ENCODE measurements at regions not wholly inside any gene's neighbourhood (a gene's known extent, or its start where the extent isn't known, plus 50 kb on each side); places are given as distances from the start of the nearest gene placed in this dataset.

GRCh38 chr2:9156483-9156882, 50.1 kb upstream of the ASAP2 start:
- DNase-seq (no peak), ATAC-seq (ENCODE audit: low FRiP score) (no peak)
- Histone ChIP-seq H3K27me3 (ENCODE audit: control insufficient read depth in 1 of 2, insufficient read depth in 2 of 2, low read length in 1 of 2) (no peaks in the 10 kb centered on the region), H3K9me3 (ENCODE audit: control insufficient read depth, low read length) (no peaks in the 10 kb centered on the region), H3K27ac (ENCODE audit: low read depth in 1 of 2, low read length in 2 of 2) (no peak overlapping the region), H3K36me3 (ENCODE audit: control insufficient read depth in 1 of 2, insufficient read depth in 2 of 2, low read length in 1 of 2) (no peaks in the 10 kb centered on the region), H3K4me1 (ENCODE audit: control insufficient read depth in 1 of 2, insufficient read depth in 2 of 2, low read length in 2 of 2) (no peaks in the 10 kb centered on the region), H3K4me3 (ENCODE audit: low read length in 2 of 2) (no peak overlapping the region)
- intact Hi-C loops (cut with DNase I): loop anchor here in 1 of 2 donors (5.0 kb wide), 1 partner anchor 36 kb away; no protein-coding TSS in a partner anchor
- 96 to 97% methylated on average over 3 of the region's 3 CpGs for WGBS, 2 donors

DNA sequence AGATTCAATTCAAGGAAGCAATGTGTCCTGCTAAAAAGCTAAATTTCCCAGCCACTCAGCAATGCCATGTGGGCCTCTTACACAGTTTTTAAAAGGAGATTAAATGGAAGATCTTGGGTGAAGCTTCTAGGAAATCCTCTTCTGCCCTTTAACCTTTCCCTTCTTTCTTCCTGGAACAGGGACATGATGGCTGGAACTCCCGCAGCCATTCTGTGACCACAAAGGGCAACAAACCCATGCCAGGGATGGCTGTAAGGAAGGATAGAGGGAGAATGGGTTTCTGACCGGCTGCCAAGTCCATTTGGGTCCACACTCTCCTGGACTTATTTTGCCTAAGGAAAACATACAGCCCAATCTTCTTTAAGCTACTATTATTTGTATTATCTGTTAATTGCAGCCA, 52.6 kb upstream of the ASAP2 start:
- Histone ChIP-seq H3K4me1 (ENCODE audit: control insufficient read depth in 1 of 2, insufficient read depth in 2 of 2, low read length in 2 of 2) (no peaks in the 10 kb centered on the region), H3K36me3 (ENCODE audit: control insufficient read depth in 1 of 2, insufficient read depth in 2 of 2, low read length in 1 of 2) (no peaks in the 10 kb centered on the region), H3K27ac (ENCODE audit: low read depth in 1 of 2, low read length in 2 of 2) (no peak overlapping the region), H3K27me3 (ENCODE audit: control insufficient read depth in 1 of 2, insufficient read depth in 2 of 2, low read length in 1 of 2) (no peaks in the 10 kb centered on the region), H3K9me3 (ENCODE audit: control insufficient read depth, low read length) (no peaks in the 10 kb centered on the region), H3K4me3 (ENCODE audit: low read length in 2 of 2) (no peak overlapping the region)
- no peak for ATAC-seq (ENCODE audit: low FRiP score)
- 97% methylated on average over 2 of the region's 2 CpGs for WGBS, 2 donors
- DNase-seq: peak in 1 of 2 donors; percentile 20
- intact Hi-C loops (cut with DNase I): no loop called here

- no peaks in the 10 kb centered on the region for H3K36me3 ChIP-seq (ENCODE audit: control insufficient read depth in 1 of 2, insufficient read depth in 2 of 2, low read length in 1 of 2)
- intact Hi-C loops (cut with DNase I): no loop called here
- WGBS, 2 donors: 90 to 92% methylated on average over 4 of the region's 4 CpGs
- no peaks in the 10 kb centered on the region for H3K9me3 ChIP-seq (ENCODE audit: control insufficient read depth, low read length)
- H3K27ac ChIP-seq (ENCODE audit: low read depth in 1 of 2, low read length in 2 of 2): no peak overlapping the region
- DNase-seq (peak in 1 of 2 donors; percentile 38), ATAC-seq (ENCODE audit: low FRiP score) (no peak)
- no peaks in the 10 kb centered on the region for H3K27me3 ChIP-seq (ENCODE audit: control insufficient read depth in 1 of 2, insufficient read depth in 2 of 2, low read length in 1 of 2)
- H3K4me3 ChIP-seq (ENCODE audit: low read length in 2 of 2): no peak overlapping the region
- H3K4me1 ChIP-seq (ENCODE audit: control insufficient read depth in 1 of 2, insufficient read depth in 2 of 2, low read length in 2 of 2): no peaks in the 10 kb centered on the region
Observed at GRCh38 chr2:9153643-9153980, 53.0 kb upstream of the ASAP2 start.

DNA sequence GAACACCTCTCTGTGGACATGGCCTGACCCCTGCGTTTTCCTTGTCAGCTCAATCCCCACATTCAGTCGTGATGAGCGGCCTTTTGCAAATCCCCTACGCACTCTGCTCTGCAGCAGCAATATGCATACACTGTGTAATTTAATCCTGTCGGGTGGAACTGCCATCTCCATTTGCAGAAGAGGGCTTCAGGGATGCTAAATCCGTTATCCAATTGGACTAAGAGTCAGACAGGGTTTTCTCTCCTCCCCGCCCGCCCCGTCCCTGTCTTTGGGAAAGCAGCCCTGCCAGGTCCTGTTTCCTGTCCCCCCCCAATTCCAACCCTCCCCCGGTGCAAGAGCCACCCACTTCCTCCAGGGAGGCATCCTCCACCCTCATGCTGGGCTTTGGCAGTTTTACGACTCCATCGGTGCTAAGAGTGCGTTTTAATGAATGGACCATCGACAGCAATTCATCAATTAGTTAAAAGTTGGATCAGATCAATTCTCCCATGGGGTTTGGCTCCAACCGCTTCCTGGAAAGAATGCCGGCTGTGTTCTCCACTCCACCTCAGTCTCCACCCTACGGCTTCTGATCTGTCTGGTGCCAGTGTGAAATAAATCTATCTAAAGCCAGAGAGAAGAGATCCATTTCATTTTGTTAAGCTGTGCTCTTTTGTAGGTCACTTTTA, 53.5 kb upstream of the ASAP2 start:
- intact Hi-C loops (cut with DNase I): no loop called here
- DNase-seq (peak in 1 of 2 donors; percentile 43), ATAC-seq (ENCODE audit: low FRiP score) (peak; percentile 3)
- WGBS, 2 donors: 37 to 43% methylated on average over 17 of the region's 17 CpGs
- H3K4me1 ChIP-seq (ENCODE audit: control insufficient read depth in 1 of 2, insufficient read depth in 2 of 2, low read length in 2 of 2): no peaks in the 10 kb centered on the region
- no peaks in the 10 kb centered on the region for H3K27me3 ChIP-seq (ENCODE audit: control insufficient read depth in 1 of 2, insufficient read depth in 2 of 2, low read length in 1 of 2)
- no peaks in the 10 kb centered on the region for H3K9me3 ChIP-seq (ENCODE audit: control insufficient read depth, low read length)
- no peak overlapping the region for H3K4me3 ChIP-seq (ENCODE audit: low read length in 2 of 2)
- no peak overlapping the region for H3K27ac ChIP-seq (ENCODE audit: low read depth in 1 of 2, low read length in 2 of 2)
- no peaks in the 10 kb centered on the region for H3K36me3 ChIP-seq (ENCODE audit: control insufficient read depth in 1 of 2, insufficient read depth in 2 of 2, low read length in 1 of 2)

- Histone ChIP-seq H3K4me3 (ENCODE audit: low read length in 2 of 2) (no peak overlapping the region), H3K4me1 (ENCODE audit: control insufficient read depth in 1 of 2, insufficient read depth in 2 of 2, low read length in 2 of 2) (no peaks in the 10 kb centered on the region), H3K27me3 (ENCODE audit: control insufficient read depth in 1 of 2, insufficient read depth in 2 of 2, low read length in 1 of 2) (no peaks in the 10 kb centered on the region), H3K27ac (ENCODE audit: low read depth in 1 of 2, low read length in 2 of 2) (no peak overlapping the region), H3K36me3 (ENCODE audit: control insufficient read depth in 1 of 2, insufficient read depth in 2 of 2, low read length in 1 of 2) (no peaks in the 10 kb centered on the region), H3K9me3 (ENCODE audit: control insufficient read depth, low read length) (no peaks in the 10 kb centered on the region)
- DNase-seq (no peak), ATAC-seq (ENCODE audit: low FRiP score) (no peak)
- intact Hi-C loops (cut with DNase I): no loop called here
- 92 to 96% methylated on average over 13 of the region's 13 CpGs for WGBS, 2 donors
Observed at GRCh38 chr2:9150906-9151305, 55.7 kb upstream of the ASAP2 start.

DNA sequence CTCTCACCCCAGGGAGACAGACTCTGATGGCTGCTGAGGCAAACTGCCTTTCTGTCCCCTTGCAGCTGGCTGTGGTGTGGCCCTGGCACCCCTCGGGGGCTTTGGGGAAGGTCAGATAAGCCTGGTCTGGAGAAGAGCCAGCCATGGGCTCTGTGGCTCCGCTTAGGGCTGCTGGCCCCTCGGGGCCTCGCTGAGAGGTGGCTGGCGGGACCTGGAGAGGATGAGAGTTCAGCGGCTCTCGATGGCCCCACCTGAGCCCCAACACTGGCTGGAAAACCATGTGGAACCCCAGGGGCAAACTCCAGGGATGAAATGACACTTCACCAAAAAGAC, 56.1 kb upstream of the ASAP2 start:
- Histone ChIP-seq H3K27me3 (ENCODE audit: control insufficient read depth in 1 of 2, insufficient read depth in 2 of 2, low read length in 1 of 2) (no peaks in the 10 kb centered on the region), H3K36me3 (ENCODE audit: control insufficient read depth in 1 of 2, insufficient read depth in 2 of 2, low read length in 1 of 2) (no peaks in the 10 kb centered on the region), H3K27ac (ENCODE audit: low read depth in 1 of 2, low read length in 2 of 2) (no peak overlapping the region), H3K4me3 (ENCODE audit: low read length in 2 of 2) (no peak overlapping the region), H3K9me3 (ENCODE audit: control insufficient read depth, low read length) (no peaks in the 10 kb centered on the region), H3K4me1 (ENCODE audit: control insufficient read depth in 1 of 2, insufficient read depth in 2 of 2, low read length in 2 of 2) (no peaks in the 10 kb centered on the region)
- no peak for ATAC-seq (ENCODE audit: low FRiP score)
- no peak for DNase-seq
- 81 to 93% methylated on average over 7 of the region's 7 CpGs for WGBS, 2 donors
- intact Hi-C loops (cut with DNase I): no loop called here

DNA sequence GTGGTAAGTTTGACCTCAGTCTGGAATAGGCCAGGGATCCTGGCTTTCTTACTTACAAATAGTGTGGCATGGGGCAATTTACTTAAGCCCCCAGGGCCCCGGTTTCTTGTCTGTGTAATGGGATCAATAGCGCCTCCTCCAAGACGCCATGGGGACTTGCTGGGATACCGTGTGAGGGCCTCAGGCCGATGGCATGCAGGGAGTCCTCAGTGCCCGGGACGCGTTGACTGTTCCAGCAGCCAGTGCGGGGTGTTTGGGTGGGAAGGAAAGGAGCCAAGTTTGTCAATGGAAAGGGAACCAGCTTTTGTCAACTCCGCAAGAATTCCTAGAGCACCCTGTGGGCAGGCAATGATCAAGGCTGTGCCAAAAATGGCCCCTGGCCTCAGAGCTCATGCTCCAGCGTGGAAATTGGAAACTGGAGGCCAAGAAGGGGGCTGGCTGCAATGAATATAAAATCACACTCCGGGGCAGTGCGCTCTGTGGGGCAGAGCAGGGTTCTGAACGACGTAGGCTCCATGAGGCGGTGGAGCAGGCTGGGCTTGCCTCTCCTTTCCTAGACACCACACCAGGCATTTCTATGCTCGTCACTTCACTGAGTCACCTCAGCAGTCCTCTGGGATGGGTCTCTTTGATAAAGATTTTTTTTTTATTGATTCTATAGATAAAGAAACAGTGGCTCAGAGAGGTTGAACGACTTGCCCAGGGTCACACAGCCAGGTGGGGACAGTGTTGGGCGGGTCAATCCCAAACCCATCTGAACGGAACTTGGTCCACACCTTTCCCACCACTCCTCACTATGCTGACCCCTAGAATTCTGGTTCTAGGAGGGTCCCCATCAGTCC, 56.7 kb upstream of the ASAP2 start:
- Histone ChIP-seq H3K4me1 (ENCODE audit: control insufficient read depth in 1 of 2, insufficient read depth in 2 of 2, low read length in 2 of 2) (peaks cover 0 to 2% of the 10 kb centered on the region in 2 donors), H3K36me3 (ENCODE audit: control insufficient read depth in 1 of 2, insufficient read depth in 2 of 2, low read length in 1 of 2) (no peaks in the 10 kb centered on the region), H3K4me3 (ENCODE audit: low read length in 2 of 2) (no peak overlapping the region), H3K27ac (ENCODE audit: low read depth in 1 of 2, low read length in 2 of 2) (no peak overlapping the region), H3K27me3 (ENCODE audit: control insufficient read depth in 1 of 2, insufficient read depth in 2 of 2, low read length in 1 of 2) (no peaks in the 10 kb centered on the region), H3K9me3 (ENCODE audit: control insufficient read depth, low read length) (no peaks in the 10 kb centered on the region)
- WGBS, 2 donors: 81 to 93% methylated on average over 20 of the region's 20 CpGs
- intact Hi-C loops (cut with DNase I): loop anchor here in 1 of 2 donors (10.0 kb wide), 1 partner anchor 85 kb away; no protein-coding TSS in a partner anchor
- no peak for DNase-seq
- no peak for ATAC-seq (ENCODE audit: low FRiP score)

DNA sequence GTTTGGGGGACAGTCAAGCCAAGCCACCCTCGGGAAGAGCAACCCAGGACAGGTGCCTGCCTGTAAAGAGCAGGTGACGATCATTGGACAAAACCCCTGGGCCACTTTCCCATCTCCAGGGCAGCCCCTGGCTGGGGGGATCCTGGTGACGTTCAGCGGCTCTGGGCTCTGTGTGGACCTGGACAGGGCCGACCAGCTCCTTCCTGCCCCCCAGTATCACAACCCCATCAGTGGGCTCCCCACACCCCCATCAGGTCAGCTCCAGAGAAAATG, 57.3 kb upstream of the ASAP2 start:
- DNase-seq: no peak
- ATAC-seq (ENCODE audit: low FRiP score): no peak
- Histone ChIP-seq H3K4me3 (ENCODE audit: low read length in 2 of 2) (no peak overlapping the region), H3K27ac (ENCODE audit: low read depth in 1 of 2, low read length in 2 of 2) (no peak overlapping the region), H3K27me3 (ENCODE audit: control insufficient read depth in 1 of 2, insufficient read depth in 2 of 2, low read length in 1 of 2) (no peaks in the 10 kb centered on the region), H3K36me3 (ENCODE audit: control insufficient read depth in 1 of 2, insufficient read depth in 2 of 2, low read length in 1 of 2) (no peaks in the 10 kb centered on the region), H3K9me3 (ENCODE audit: control insufficient read depth, low read length) (no peaks in the 10 kb centered on the region), H3K4me1 (ENCODE audit: control insufficient read depth in 1 of 2, insufficient read depth in 2 of 2, low read length in 2 of 2) (peaks cover 0 to 4% of the 10 kb centered on the region in 2 donors)
- intact Hi-C loops (cut with DNase I): loop anchor here in 1 of 2 donors (10.0 kb wide), 1 partner anchor 85 kb away; no protein-coding TSS in a partner anchor
- WGBS, 2 donors: 88 to 96% methylated on average over 5 of the region's 5 CpGs

- H3K27ac ChIP-seq (ENCODE audit: low read depth in 1 of 2, low read length in 2 of 2): no peak overlapping the region
- intact Hi-C loops (cut with DNase I): loop anchor here in 1 of 2 donors (10.0 kb wide), 1 partner anchor 88 kb away; no protein-coding TSS in a partner anchor
- no peaks in the 10 kb centered on the region for H3K9me3 ChIP-seq (ENCODE audit: control insufficient read depth, low read length)
- no peak for DNase-seq
- no peaks in the 10 kb centered on the region for H3K27me3 ChIP-seq (ENCODE audit: control insufficient read depth in 1 of 2, insufficient read depth in 2 of 2, low read length in 1 of 2)
- no peak for ATAC-seq (ENCODE audit: low FRiP score)
- H3K4me3 ChIP-seq (ENCODE audit: low read length in 2 of 2): no peak overlapping the region
- H3K4me1 ChIP-seq (ENCODE audit: control insufficient read depth in 1 of 2, insufficient read depth in 2 of 2, low read length in 2 of 2): peaks cover 0 to 4% of the 10 kb centered on the region in 2 donors
- H3K36me3 ChIP-seq (ENCODE audit: control insufficient read depth in 1 of 2, insufficient read depth in 2 of 2, low read length in 1 of 2): no peaks in the 10 kb centered on the region
- 85 to 87% methylated on average over 6 of the region's 6 CpGs for WGBS, 2 donors
Observed at GRCh38 chr2:9146646-9147045, 60.0 kb upstream of the ASAP2 start.

All from aorta (tissue), 5 donors.